Endodermal cell (in vitro differentiated cells): ENCODE measurements at regions not wholly inside any gene's neighbourhood (a gene's known extent, or its start where the extent isn't known, plus 50 kb on each side); places are given as distances from the start of the nearest gene placed in this dataset.

ENCODE experiments used
- DNase-seq: peaks from one replicate; pipeline ENCODE4 v3.0.0-alpha.2; 2017
- H3K27ac ChIP-seq: 2 replicates; pipeline ENCODE4 v1.5.1; 2013; ENCODE audit warnings: mild to moderate bottlenecking, low read depth, low read length, moderate library complexity
- H3K27me3 ChIP-seq: 2 replicates; pipeline ENCODE4 v1.6.1; 2013; ENCODE audit warnings: mild to moderate bottlenecking, low read length, moderate library complexity; ENCODE audit not compliant: insufficient read depth, control insufficient read depth, poor library complexity, severe bottlenecking
- H3K36me3 ChIP-seq: 2 replicates; pipeline ENCODE4 v1.7.0; 2013; ENCODE audit warnings: mild to moderate bottlenecking, low read length, moderate library complexity; ENCODE audit not compliant: control insufficient read depth, insufficient read depth
- H3K4me1 ChIP-seq: one replicate; pipeline ENCODE4 v1.7.0; 2013; ENCODE audit warnings: low read length; ENCODE audit not compliant: control insufficient read depth, insufficient read depth
- H3K4me3 ChIP-seq: 2 replicates; pipeline ENCODE4 v1.5.1; 2013; ENCODE audit warnings: mild to moderate bottlenecking, low read length, moderate library complexity
- H3K9ac ChIP-seq: 2 replicates; pipeline ENCODE4 v1.6.1; 2013; ENCODE audit warnings: mild to moderate bottlenecking, low read length, moderate library complexity; ENCODE audit not compliant: poor library complexity, severe bottlenecking; ENCODE audit errors: extremely low read depth
- H3K9me3 ChIP-seq: 2 replicates; pipeline ENCODE4 v1.6.1; 2013; ENCODE audit warnings: mild to moderate bottlenecking, low read length, moderate library complexity; ENCODE audit not compliant: control insufficient read depth
- H3K27ac Mint-ChIP-seq: 2 replicates; pipeline ENCODE4 v1.8.0; 2020; ENCODE audit warnings: mixed read lengths
- H3K27me3 Mint-ChIP-seq: 2 replicates; pipeline ENCODE4 v1.8.0; 2021; ENCODE audit warnings: mild to moderate bottlenecking, mixed read lengths; ENCODE audit not compliant: insufficient read depth
- H3K36me3 Mint-ChIP-seq: 2 replicates; pipeline ENCODE4 v1.8.0; 2020; ENCODE audit warnings: low read depth, mixed read lengths
- H3K4me1 Mint-ChIP-seq: 2 replicates; pipeline ENCODE4 v1.8.0; 2020; ENCODE audit warnings: mixed read lengths
- H3K4me3 Mint-ChIP-seq: 2 replicates; pipeline ENCODE4 v1.8.0; 2020; ENCODE audit warnings: mild to moderate bottlenecking, moderate library complexity, mixed read lengths
- H3K9me3 Mint-ChIP-seq: 2 replicates; pipeline ENCODE4 v1.8.0; 2020; ENCODE audit warnings: mild to moderate bottlenecking, mixed read lengths
- WGBS, 2 experiments: methylation state at CpG; one replicate each; pipeline versions ENCODE4 v1.1.5 to v1.1.7; 2013; ENCODE audit warnings: missing lambda C conversion rate in 2 of 2, mixed read lengths in 1 of 2; ENCODE audit not compliant: insufficient coverage in 1 of 2, insufficient read length in 1 of 2; 5-methylcytosine and 5-hydroxymethylcytosine counted together
- TF ChIP-seq, protein P1 (sequence below): fragments of 200-600 bp; sonication (generic); conservative IDR thresholded peaks from 2 replicates; pipeline ENCODE4 v1.5.0; 2021; ENCODE audit warnings: antibody characterized with exemption, mild to moderate bottlenecking

DNA sequence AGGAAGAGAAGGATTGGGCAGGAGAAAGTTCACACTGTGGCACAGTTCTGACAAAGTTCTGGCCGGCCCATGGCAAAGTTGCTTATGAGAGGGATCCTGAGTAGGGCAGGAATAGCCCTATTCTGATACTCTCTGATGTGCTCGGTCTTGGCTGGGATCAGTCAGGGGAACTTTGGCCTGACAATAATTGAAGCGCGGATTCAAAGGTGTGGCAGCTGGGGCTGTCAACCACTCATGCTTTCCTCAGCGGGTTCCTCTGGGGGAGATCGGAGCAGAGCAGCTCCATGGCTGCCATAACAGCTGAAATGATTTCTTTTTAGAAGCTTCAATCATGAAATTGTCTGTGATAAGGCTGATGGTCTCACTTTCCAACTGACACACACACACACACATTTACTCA, 714.1 kb downstream of the DHX35 start:
- Histone ChIP-seq H3K27me3 (no peaks in the 10 kb centered on the region), H3K36me3 (no peaks in the 10 kb centered on the region), H3K27ac (no peak overlapping the region), H3K9ac (no peak overlapping the region), H3K4me1 (no peaks in the 10 kb centered on the region), H3K4me3 (no peak overlapping the region), H3K9me3 (no peaks in the 10 kb centered on the region)
- TF ChIP-seq, protein P1, sequence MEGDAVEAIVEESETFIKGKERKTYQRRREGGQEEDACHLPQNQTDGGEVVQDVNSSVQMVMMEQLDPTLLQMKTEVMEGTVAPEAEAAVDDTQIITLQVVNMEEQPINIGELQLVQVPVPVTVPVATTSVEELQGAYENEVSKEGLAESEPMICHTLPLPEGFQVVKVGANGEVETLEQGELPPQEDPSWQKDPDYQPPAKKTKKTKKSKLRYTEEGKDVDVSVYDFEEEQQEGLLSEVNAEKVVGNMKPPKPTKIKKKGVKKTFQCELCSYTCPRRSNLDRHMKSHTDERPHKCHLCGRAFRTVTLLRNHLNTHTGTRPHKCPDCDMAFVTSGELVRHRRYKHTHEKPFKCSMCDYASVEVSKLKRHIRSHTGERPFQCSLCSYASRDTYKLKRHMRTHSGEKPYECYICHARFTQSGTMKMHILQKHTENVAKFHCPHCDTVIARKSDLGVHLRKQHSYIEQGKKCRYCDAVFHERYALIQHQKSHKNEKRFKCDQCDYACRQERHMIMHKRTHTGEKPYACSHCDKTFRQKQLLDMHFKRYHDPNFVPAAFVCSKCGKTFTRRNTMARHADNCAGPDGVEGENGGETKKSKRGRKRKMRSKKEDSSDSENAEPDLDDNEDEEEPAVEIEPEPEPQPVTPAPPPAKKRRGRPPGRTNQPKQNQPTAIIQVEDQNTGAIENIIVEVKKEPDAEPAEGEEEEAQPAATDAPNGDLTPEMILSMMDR, result no peak
- Mint-ChIP-seq H3K27ac (no peak overlapping the region), H3K27me3 (peaks cover 2% of the 10 kb centered on the region), H3K4me3 (no peak overlapping the region), H3K9me3 (peaks cover 4% of the 10 kb centered on the region), H3K4me1 (peaks cover 2% of the 10 kb centered on the region), H3K36me3 (no peaks in the 10 kb centered on the region)
- no peak for DNase-seq
- WGBS, 2 experiments, result 86 to 95% methylated on average over 3 to 6 of the region's 6 CpGs

DNA sequence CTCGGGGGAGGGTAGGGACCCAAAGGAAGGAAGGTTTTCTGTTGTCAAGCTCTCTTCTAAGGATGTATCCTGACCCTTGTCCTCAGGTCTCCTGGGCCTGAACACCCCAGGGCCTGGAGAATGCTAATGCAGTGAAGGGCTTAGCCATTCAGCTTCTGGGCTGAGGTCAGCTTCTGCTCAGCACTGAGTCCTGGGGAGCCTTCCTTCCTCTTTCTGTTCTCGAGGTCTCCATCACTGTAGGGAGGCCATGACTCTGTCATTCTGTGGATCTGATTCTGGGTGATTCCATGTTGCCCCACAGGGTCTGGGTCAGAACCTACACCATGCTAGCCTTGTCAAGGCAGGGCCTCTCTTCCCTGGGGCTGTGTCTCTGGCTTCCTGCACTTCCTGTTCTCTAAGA, 712.7 kb downstream of the DHX35 start:
- Histone ChIP-seq H3K27ac (no peak overlapping the region), H3K36me3 (no peaks in the 10 kb centered on the region), H3K27me3 (no peaks in the 10 kb centered on the region), H3K4me1 (no peaks in the 10 kb centered on the region), H3K9me3 (no peaks in the 10 kb centered on the region), H3K9ac (no peak overlapping the region), H3K4me3 (no peak overlapping the region)
- DNase-seq, result no peak
- TF ChIP-seq, protein P1, result no peak
- Mint-ChIP-seq H3K27ac (no peak overlapping the region), H3K36me3 (no peaks in the 10 kb centered on the region), H3K27me3 (peaks cover 2% of the 10 kb centered on the region), H3K9me3 (peaks cover 4% of the 10 kb centered on the region), H3K4me3 (no peak overlapping the region), H3K4me1 (peaks cover 2% of the 10 kb centered on the region)
- 75 to 81% methylated on average over 1 to 2 of the region's 2 CpGs for WGBS, 2 experiments

DNA sequence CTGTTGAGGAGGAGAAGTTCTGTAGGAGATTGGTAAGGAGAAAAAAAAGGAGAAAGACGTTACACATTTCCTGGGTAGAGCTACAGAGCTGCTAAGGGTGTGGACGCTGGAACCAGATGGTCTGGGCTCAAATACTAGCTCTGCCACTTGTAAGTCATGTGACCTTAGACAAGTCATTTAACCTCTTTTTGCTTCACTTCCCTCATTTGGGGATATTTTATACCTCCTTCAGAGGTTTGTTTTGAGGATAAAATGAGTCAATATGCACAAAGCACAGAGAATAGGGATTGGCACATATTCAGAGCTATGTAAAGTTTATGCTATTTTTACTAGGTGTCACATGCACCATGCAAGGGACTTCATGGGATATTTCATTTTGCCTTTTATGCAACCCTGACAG, 708.8 kb downstream of the DHX35 start:
- Histone ChIP-seq H3K9me3 (no peaks in the 10 kb centered on the region), H3K27me3 (no peaks in the 10 kb centered on the region), H3K27ac (no peak overlapping the region), H3K4me3 (no peak overlapping the region), H3K4me1 (no peaks in the 10 kb centered on the region), H3K9ac (no peak overlapping the region), H3K36me3 (no peaks in the 10 kb centered on the region)
- TF ChIP-seq, protein P1, result no peak
- WGBS, 2 experiments, result 81% methylated on average over 2 of the region's 2 CpGs; no CpG with 5 or more reads in 1 of the 2 experiments
- DNase-seq, result no peak
- Mint-ChIP-seq H3K4me3 (no peak overlapping the region), H3K4me1 (peaks cover 2% of the 10 kb centered on the region), H3K27ac (no peak overlapping the region), H3K9me3 (no peaks in the 10 kb centered on the region), H3K36me3 (no peaks in the 10 kb centered on the region), H3K27me3 (no peaks in the 10 kb centered on the region)
